NCI-H1417 treated with DMSO at 0.1 percent for 48 hours (cell line): ENCODE measurements at regions not wholly inside any gene's neighbourhood (a gene's known extent, or its start where the extent isn't known, plus 50 kb on each side); places are given as distances from the start of the nearest gene placed in this dataset.

Experiments used
- DNase-seq: peaks from one replicate; lab custom pipeline; 2025; lab: John Stamatoyannopoulos, UW

DNA sequence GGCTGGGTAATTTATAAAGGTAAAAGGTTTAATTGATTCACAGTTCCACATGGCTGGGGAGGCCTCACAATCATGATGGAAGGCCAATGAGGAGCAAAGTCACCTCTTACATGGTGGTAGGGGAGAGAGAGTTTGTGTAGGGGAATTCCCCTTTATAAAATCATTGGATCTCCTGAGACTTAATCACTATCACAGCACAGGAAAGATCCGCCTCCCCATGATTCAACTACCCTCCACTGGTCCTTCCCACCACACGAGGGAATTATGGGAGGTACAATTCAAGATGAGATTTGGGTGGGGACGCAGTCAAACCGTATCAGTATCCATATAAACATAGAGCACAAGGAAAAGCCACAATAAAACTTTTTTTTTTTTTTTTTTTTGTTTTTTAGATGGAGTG, 172.6 kb upstream of the PIEZO2 start:
- no peak for DNase-seq

DNA sequence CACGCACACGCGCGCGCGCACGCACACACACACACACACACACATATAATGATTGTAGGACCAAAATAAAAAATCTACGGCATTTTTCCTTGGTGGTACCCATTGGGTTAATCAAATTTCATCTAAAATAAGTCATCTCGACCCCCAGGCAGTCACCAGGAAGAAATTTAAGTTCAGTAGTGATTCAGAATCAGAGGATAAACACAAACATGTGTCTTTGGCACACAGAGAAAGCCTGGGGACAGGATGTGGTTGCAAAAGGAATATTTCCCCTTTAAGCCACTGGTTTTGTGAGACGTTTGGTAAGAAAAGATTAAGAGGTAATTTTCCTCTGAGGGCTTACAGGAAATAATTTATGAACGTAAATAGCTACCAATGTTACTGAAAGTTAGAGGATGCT, 171.6 kb upstream of the PIEZO2 start:
- no peak for DNase-seq

DNA sequence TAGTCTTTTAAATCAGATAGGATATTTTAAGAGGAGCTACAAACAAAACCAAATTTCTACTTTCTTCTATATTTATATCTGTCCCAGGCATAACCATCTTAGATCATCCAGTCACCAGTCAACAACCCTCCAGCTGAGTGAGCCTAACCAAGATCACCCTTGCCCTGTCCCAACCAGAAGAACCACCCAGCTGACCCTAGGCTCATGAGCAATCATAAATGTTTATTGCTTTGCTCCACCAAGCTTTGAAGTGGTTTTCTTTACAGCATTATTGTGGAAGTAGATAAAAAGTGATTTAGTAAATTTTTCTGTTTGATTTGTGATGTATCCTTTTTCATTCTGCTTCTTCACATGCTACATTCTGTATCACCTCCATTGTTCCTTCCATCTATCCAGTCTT, 167.2 kb upstream of the PIEZO2 start:
- DNase-seq = no peak

- DNase-seq = no peak
Measured at GRCh38 chr18:11310476-11311086, 161.2 kb upstream of the PIEZO2 start.

GRCh38 chr18:11309172-11309571, 159.8 kb upstream of the PIEZO2 start:
- no peak for DNase-seq

DNA sequence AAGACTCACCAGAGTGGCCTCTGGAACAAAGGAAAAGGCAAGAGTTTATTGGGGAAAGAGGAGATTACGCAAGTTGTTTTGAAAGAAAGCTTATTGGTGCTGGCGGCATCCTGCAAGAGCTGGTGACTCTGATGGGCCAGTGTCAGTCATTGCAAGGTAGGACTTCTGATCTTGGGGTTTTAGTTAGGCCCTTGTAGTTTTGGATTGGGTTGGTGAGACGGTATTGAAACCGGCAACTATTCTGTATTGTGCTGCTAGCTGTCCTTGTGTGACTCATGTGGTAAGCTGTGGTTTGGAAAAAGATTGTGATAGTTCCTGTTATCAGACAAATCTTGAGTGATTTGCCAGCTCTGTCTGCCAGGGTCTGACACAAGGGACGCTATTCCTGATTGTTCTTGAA, 159.1 kb upstream of the PIEZO2 start:
- no peak for DNase-seq

- DNase-seq = no peak
Measured at GRCh38 chr18:11307716-11308115, 158.3 kb upstream of the PIEZO2 start.

DNA sequence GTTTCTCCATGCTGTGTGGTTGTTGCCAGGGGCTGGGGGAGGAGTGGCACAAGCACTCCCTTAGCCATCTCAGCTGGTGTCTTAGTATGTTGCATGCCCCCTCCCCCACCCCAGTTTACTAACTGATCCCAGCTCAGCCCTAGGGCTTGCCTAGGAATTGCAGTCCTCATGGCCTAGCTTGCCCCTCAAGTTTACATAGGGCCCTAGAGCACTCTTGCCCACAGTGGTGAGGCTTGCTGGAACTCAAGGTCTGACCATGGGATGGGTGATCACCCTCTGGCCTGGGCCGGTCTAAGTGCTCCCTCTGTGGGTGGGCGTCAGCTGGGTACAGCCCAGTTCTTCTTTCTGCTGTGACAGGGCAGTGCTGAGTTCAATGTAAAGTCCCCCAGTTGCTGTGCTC, 156.1 kb upstream of the PIEZO2 start:
- no peak for DNase-seq

DNA sequence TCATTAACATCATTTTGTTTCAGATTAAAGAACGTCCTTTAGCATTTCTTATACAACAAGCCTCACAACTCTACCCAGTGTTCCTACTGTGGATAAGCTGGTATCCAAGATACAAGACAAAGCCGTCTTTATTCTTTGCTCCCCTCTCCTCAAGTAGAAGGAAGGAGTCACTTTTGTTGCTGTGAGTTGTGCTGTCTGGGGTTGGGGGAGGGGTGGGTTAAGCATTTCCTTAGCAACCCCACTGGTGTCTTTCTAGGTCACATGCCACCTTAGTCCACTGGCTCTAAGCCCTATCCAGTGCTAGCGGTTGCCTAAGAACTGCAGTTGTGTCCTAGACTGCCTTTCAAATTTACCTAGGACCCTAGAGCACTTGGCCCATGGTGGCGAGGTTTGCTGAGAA, 155.6 kb upstream of the PIEZO2 start:
- DNase-seq = no peak

DNA sequence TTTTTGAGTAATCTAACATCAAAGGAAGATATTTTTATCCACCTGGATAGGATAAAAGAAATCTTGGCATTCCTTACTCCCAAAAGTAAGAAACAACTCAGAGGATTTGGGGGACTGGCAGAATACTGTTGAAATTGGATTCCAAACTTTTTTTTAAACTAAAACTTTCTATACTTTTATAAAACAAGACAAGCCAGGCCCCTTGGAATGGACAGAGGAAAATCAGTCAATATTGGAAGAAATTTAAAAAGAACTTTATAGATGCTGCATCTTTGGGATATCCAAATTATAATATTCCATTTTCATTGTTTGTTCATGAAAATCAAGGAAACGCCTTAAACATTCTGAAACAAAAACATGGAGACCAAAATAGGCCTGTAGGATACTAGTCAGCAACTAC, 147.6 kb upstream of the PIEZO2 start:
- no peak for DNase-seq

DNA sequence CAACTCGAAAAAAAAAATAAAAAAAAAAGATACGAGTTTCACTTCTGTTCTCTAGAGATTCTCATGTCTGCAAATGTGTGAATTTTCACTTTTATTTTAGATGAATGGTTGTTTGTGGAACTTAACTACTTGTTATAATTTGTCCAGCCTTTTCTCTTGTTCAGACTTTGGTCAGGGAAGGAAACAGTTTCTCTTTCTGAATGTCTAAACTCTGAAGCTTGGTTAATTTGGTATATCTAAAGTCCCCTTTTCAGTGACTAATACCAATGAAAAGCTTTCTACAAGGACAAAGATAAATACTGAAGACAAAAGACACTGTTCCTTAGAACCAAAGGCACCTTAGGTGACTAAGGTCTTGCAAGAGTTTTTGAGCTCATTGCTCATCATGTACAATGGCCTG, 144.4 kb upstream of the PIEZO2 start:
- DNase-seq = no peak

GRCh38 chr18:11290786-11291185, 141.4 kb upstream of the PIEZO2 start:
- DNase-seq = no peak

GRCh38 chr18:11289248-11289647, 139.9 kb upstream of the PIEZO2 start:
- no peak for DNase-seq

DNA sequence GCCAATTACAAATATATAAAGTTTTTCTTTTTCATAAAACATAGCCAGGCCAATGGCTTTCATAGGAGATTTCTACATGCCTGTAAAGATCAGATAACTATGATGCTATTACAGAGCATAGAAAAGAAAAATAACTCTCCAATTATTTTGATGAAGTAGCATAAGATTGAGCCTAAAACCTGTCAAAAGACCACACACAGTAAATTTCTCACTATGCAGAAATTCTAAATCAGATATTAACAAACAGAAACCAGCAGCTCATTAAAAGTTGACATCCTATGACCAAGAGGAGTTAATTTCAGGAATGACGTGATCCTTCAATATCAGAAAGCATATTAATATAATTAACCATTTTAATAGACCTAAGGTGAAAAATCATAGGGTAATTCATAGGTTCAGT, 139.0 kb upstream of the PIEZO2 start:
- DNase-seq = no peak

DNA sequence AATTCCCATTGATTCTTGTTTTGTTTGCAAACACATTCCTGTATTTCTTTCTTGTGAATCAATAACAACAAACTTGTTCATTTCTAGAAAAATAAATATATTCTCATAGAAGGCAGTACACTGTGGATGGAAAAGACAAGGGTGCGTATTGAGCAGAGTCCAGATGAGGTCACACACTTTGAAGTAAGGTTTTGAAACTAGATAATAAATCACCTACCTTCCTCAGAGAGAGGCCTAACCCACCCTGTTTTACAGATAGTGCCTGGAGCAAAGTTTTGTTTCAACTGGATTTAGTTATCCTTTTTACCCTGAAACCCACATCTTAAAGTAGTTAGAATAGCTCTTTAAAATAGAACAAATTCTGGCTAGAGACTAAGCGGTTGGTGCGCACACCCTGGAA, 137.1 kb upstream of the PIEZO2 start:
- no peak for DNase-seq

DNA sequence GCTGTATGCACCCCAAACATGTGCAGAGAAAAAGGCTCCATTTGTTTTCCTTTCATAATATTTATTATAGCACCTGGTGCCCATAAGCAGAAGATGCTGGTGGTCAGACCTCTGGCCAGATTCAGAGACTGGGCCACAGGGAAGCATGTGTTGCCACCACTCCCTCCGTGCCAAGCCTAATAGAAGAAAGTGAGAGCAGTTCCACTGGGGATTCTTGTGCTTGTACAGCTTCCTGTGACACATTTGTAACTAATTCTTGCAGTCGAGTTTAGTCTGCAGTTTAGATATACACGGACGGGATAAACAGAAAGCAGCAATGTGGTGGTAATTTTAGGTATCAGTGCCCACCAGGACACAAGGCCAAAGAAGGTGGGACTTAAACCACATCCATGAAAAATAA, 135.4 kb upstream of the PIEZO2 start:
- no peak for DNase-seq

DNA sequence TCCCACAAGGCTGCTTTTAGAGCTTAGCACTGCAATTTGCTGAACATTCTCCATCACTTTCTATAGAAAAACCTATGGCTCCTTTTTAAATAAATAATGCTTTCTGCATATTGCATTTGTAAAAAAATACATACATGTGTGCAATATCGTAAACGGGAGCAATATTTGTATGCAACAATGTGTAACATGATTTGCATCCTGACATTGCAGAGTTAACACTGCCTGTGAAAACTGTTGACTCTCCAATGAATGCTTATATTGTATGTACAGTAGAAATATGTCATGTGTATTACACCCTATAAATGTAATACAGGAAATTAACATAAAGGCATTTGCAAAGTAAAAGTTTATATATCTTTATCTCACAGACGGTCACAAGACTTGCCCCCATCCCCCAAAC, 135.0 kb upstream of the PIEZO2 start:
- DNase-seq = no peak

DNA sequence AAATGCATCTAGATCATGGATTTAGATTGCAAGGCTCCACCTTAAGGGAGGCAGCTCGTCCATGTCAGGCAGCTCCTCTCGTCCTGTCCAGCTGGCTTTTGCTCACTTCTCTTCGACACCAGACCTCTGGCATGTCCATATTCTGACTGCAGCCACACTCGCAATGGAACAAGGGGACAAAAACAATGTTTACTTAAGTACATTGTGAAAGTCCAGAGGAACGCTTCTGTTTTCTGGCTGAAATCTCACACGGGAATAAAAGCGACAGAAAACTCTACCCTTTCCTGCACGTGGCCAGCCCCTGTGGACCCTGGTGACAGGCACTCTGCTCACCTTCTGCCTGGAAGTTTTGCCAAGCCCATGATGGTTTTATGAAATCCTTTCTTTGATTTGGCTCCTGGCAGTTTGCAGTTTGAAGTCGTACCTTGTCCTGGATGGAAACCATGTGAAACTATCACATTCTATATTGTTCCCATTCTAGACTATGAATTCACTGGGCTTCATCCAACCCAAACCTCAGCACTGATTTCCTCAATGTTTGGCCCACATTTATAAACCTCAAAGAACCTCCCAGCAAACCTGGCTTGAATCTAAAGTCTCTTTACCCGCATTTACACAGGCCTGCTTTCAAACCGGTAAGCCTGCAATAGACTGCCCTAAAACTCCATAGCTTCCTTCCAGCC, 134.3 kb upstream of the PIEZO2 start:
- no peak for DNase-seq

- no peak for DNase-seq
Measured at GRCh38 chr18:11279461-11279860, 130.1 kb upstream of the PIEZO2 start.

GRCh38 chr18:11276678-11277077, 127.3 kb upstream of the PIEZO2 start:
- DNase-seq = no peak

DNA sequence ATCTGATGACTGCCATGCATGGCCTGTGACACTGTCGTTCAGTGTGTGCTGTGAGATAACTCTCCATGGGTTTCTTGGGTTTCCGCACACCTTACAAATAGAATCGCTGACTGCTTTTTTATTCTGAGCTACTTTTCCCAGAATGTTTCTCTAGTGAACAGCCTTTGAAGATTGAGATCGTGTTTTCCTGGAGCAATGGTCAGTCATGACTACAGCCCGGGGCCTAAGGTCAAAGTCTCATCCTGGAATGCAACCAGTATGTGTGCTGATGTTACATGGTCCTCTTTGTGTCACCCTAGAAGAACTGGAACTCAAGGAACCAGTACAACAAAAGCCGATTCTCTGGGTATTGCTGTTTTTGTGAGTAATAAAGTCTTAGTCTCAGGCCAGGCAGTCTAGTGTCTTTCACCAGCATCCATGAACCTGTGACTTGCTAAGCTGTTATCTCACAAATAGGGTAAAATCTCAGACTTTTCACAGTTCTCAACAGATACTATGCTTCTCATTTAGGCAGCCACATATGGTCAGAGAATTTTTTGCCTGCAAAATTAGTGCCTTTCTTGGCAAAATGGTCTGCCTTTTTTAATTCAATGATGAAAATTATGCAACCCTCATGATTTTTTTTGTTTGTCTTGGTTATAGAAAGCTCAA, 124.9 kb upstream of the PIEZO2 start:
- DNase-seq = no peak

DNA sequence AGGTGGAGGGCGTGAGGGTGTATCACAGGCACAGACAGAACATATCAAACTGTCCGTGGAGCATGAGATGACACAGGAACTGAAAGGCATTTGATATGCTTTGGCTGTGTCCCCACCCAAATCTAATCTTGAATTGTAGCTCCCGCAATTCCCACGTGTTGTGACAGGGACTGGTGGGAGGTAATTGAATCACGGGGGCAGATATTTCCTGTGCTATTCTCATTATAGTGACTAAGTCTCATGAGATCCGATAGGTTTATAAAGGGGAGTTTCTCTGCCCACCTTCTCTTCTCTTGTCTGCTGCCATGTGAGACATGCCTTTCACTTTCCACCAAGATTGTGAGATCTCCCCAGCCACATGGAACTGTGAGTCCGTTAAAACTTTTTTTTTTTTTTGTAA, 123.1 kb upstream of the PIEZO2 start:
- no peak for DNase-seq

GRCh38 chr18:11271954-11272353, 122.6 kb upstream of the PIEZO2 start:
- DNase-seq = no peak

DNA sequence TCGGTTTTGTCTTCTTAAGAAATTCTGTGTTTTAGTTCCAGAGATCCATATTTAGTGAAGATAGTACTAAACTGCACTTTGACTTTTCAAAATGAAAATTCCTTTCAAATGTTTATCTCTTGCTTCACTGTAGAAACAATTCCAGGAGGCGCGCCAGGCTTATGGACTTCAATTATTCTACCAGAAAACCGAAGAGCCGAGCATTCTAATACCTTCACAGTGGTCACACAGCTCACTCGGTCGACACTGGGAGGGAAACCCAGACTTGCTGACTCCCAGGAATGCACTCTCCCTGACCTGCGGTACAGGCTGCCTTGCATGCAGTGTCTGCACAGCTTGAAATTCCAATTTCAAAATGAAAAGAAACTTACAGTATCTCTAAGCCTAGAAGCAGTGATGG, 119.9 kb upstream of the PIEZO2 start:
- no peak for DNase-seq
